Suprapubic skin (tissue), 4 donors: ENCODE measurements at regions not wholly inside any gene's neighbourhood (a gene's known extent, or its start where the extent isn't known, plus 50 kb on each side); places are given as distances from the start of the nearest gene placed in this dataset.

Experiments used
- EP300 ChIP-seq: sonication (generic); formaldehyde crosslinking; IDR thresholded peaks from one replicate; pipeline ENCODE4 v1.6.1; 2017; ENCODE audit warnings: antibody characterized with exemption
- POLR2A ChIP-seq, 2 donors: fragments of 450-650 bp; IDR thresholded peaks; one replicate each; pipeline ENCODE4 v1.6.1; 2017; ENCODE audit warnings: antibody characterized with exemption in 2 of 2, mild to moderate bottlenecking in 2 of 2, moderate library complexity in 2 of 2
- POLR2AphosphoS5 ChIP-seq, 3 donors: sonication (generic); formaldehyde crosslinking; IDR thresholded peaks; one replicate each; pipeline ENCODE4 v1.6.1; 2017; ENCODE audit warnings: antibody characterized with exemption in 3 of 3
- TF ChIP-seq, protein P1 (sequence below), 2 donors: fragments of 200-600 bp in 1 of 2; fragments of 450-650 bp in 1 of 2; sonication (generic) in 1 of 2; IDR thresholded peaks; one replicate each; pipeline ENCODE4 v1.5.1; 2016 to 2019; ENCODE audit warnings: antibody characterized with exemption in 2 of 2, mild to moderate bottlenecking in 1 of 2, moderate library complexity in 1 of 2

GRCh38 chr20:53808733-53809132 lies 215.1 kb upstream of the ZNF217 start:
- TF ChIP-seq, protein P1, sequence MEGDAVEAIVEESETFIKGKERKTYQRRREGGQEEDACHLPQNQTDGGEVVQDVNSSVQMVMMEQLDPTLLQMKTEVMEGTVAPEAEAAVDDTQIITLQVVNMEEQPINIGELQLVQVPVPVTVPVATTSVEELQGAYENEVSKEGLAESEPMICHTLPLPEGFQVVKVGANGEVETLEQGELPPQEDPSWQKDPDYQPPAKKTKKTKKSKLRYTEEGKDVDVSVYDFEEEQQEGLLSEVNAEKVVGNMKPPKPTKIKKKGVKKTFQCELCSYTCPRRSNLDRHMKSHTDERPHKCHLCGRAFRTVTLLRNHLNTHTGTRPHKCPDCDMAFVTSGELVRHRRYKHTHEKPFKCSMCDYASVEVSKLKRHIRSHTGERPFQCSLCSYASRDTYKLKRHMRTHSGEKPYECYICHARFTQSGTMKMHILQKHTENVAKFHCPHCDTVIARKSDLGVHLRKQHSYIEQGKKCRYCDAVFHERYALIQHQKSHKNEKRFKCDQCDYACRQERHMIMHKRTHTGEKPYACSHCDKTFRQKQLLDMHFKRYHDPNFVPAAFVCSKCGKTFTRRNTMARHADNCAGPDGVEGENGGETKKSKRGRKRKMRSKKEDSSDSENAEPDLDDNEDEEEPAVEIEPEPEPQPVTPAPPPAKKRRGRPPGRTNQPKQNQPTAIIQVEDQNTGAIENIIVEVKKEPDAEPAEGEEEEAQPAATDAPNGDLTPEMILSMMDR (IDR thresholded peaks at IDR 0.05) = no peak
- no peak for TF ChIP-seq POLR2A (IDR thresholded peaks at IDR 0.05)
- no peak for TF ChIP-seq POLR2AphosphoS5 (IDR thresholded peaks at IDR 0.05)
- no peak for TF ChIP-seq EP300
